NCI-H2081 treated with DMSO at 0.1 percent for 48 hours (cell line): ENCODE measurements at regions not wholly inside any gene's neighbourhood (a gene's known extent, or its start where the extent isn't known, plus 50 kb on each side); places are given as distances from the start of the nearest gene placed in this dataset.
"Not testable (repeated sequence)": the region's sequence is repeated elsewhere in the genome, so short reads cannot be mapped to it uniquely, and the experiment has no call there.

Experiments
- DNase-seq: peaks from one replicate; lab custom pipeline; 2025; lab: John Stamatoyannopoulos, UW

- DNase-seq, result no peak
These were observed 720.6 kb downstream of the TAF11L14 start for GRCh38 chr5:18354828-18355227.

- DNase-seq, result no peak
These were observed 723.2 kb downstream of the TAF11L14 start for GRCh38 chr5:18357486-18357885.

- no peak for DNase-seq
These were observed 732.0 kb downstream of the TAF11L14 start for GRCh38 chr5:18366234-18366633.

GRCh38 chr5:18370531-18370930, 736.3 kb downstream of the TAF11L14 start:
- no peak for DNase-seq

GRCh38 chr5:18375641-18376040, 741.4 kb downstream of the TAF11L14 start:
- no peak for DNase-seq

- DNase-seq, result no peak
These were observed 743.8 kb downstream of the TAF11L14 start for GRCh38 chr5:18378066-18378465.

GRCh38 chr5:18379189-18379588, 744.9 kb downstream of the TAF11L14 start:
- DNase-seq, result no peak

GRCh38 chr5:18380729-18381362, 746.6 kb downstream of the TAF11L14 start:
- DNase-seq, result no peak

GRCh38 chr5:18393565-18394442, 759.5 kb downstream of the TAF11L14 start:
- peak; percentile 33 for DNase-seq

GRCh38 chr5:18394443-18394804, 760.2 kb downstream of the TAF11L14 start:
- DNase-seq, result no peak

GRCh38 chr5:18395126-18396110, 761.2 kb downstream of the TAF11L14 start:
- DNase-seq, result no peak

GRCh38 chr5:18397371-18397770, 763.1 kb downstream of the TAF11L14 start:
- no peak for DNase-seq

GRCh38 chr5:18397891-18398290, 763.6 kb downstream of the TAF11L14 start:
- no peak for DNase-seq

- not testable (repeated sequence) for DNase-seq
These were observed 765.4 kb downstream of the TAF11L14 start for GRCh38 chr5:18399461-18400327.

- DNase-seq, result no peak
These were observed 768.9 kb downstream of the TAF11L14 start for GRCh38 chr5:18403141-18403540.

- no peak for DNase-seq
These were observed 769.7 kb downstream of the TAF11L14 start for GRCh38 chr5:18403941-18404438.

GRCh38 chr5:18420711-18421110, 786.5 kb downstream of the TAF11L14 start:
- no peak for DNase-seq

GRCh38 chr5:18433336-18433735, 799.1 kb downstream of the TAF11L14 start:
- no peak for DNase-seq

GRCh38 chr5:18438126-18438525, 803.9 kb downstream of the TAF11L14 start:
- DNase-seq, result no peak

GRCh38 chr5:18455521-18455920, 821.3 kb downstream of the TAF11L14 start:
- DNase-seq, result no peak

- no peak for DNase-seq
These were observed 823.0 kb downstream of the TAF11L14 start for GRCh38 chr5:18457255-18457654.
